Tibial artery (tissue), 4 donors: ENCODE measurements at regions not wholly inside any gene's neighbourhood (a gene's known extent, or its start where the extent isn't known, plus 50 kb on each side); places are given as distances from the start of the nearest gene placed in this dataset.

ENCODE experiments used
- DNase-seq, 2 donors: peaks; one replicate each; pipeline ENCODE4 v3.0.0-alpha.2; 2019
- H3K27ac ChIP-seq, 2 donors: fragments of 200-600 bp; sonication (generic) in 1 of 2; 1 replicate in 1 of 2; 2 replicates in 1 of 2; pipeline ENCODE4 v1.5.1; 2018 to 2019; ENCODE audit warnings: mild to moderate bottlenecking in 1 of 2
- H3K27me3 ChIP-seq, 2 donors: fragments of 200-600 bp; sonication (generic) in 1 of 2; one replicate each; pipeline versions ENCODE4 v1.5.1 to v1.6.0; 2016 to 2019
- H3K36me3 ChIP-seq, 3 donors: fragments of 200-600 bp; sonication (generic) in 2 of 3; one replicate each; pipeline ENCODE4 v1.5.1; 2016 to 2019; ENCODE audit warnings: mild to moderate bottlenecking in 2 of 3
- H3K4me1 ChIP-seq, 4 donors: fragments of 200-600 bp; sonication (generic) in 2 of 4; 1 replicate in 3 of 4; 2 replicates in 1 of 4; pipeline ENCODE4 v1.5.1; 2016 to 2019
- H3K4me3 ChIP-seq, 2 donors: fragments of 200-600 bp; sonication (generic) in 1 of 2; 1 replicate in 1 of 2; 2 replicates in 1 of 2; pipeline ENCODE4 v1.5.1; 2018 to 2019; ENCODE audit warnings: mild to moderate bottlenecking in 2 of 2
- H3K9me3 ChIP-seq, 3 donors: fragments of 200-600 bp; sonication (generic) in 1 of 3; one replicate each; pipeline ENCODE4 v1.5.1; 2016 to 2019
- intact Hi-C: fragments of 100-400 bp; cut with DNase I; formaldehyde crosslinking; loops from one replicate; pipeline ENCODE4 v1.15.0; 2023; ENCODE audit warnings: low total_unique reads
- TF ChIP-seq, protein P1 (sequence below), 2 experiments: fragments of 200-600 bp in 1 of 2; fragments of 450-650 bp in 1 of 2; IDR thresholded peaks; one replicate each; pipeline ENCODE4 v1.5.1; 2017 to 2019; ENCODE audit warnings: antibody characterized with exemption in 2 of 2, mild to moderate bottlenecking in 1 of 2, moderate library complexity in 1 of 2

GRCh38 chr10:14450041-14450491 is 119.3 kb upstream of the FRMD4A start:
- peak overlapping the region in 1 of 2 donors; percentile 19 for H3K27ac ChIP-seq
- H3K4me3 ChIP-seq = no peak overlapping the region
- no peak for DNase-seq
- no peaks in the 10 kb centered on the region for H3K9me3 ChIP-seq
- intact Hi-C loops = no loop called here
- no peaks in the 10 kb centered on the region for H3K36me3 ChIP-seq
- no peaks in the 10 kb centered on the region for H3K27me3 ChIP-seq
- peaks cover 0 to 11% (median 0%) of the 10 kb centered on the region in 4 donors for H3K4me1 ChIP-seq
- TF ChIP-seq, protein P1, sequence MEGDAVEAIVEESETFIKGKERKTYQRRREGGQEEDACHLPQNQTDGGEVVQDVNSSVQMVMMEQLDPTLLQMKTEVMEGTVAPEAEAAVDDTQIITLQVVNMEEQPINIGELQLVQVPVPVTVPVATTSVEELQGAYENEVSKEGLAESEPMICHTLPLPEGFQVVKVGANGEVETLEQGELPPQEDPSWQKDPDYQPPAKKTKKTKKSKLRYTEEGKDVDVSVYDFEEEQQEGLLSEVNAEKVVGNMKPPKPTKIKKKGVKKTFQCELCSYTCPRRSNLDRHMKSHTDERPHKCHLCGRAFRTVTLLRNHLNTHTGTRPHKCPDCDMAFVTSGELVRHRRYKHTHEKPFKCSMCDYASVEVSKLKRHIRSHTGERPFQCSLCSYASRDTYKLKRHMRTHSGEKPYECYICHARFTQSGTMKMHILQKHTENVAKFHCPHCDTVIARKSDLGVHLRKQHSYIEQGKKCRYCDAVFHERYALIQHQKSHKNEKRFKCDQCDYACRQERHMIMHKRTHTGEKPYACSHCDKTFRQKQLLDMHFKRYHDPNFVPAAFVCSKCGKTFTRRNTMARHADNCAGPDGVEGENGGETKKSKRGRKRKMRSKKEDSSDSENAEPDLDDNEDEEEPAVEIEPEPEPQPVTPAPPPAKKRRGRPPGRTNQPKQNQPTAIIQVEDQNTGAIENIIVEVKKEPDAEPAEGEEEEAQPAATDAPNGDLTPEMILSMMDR (IDR thresholded peaks at IDR 0.05) = no peak

- Histone ChIP-seq H3K27ac (no peak overlapping the region), H3K36me3 (no peaks in the 10 kb centered on the region)
Measured at GRCh38 chr10:14449293-14449815, 118.6 kb upstream of the FRMD4A start.

DNA sequence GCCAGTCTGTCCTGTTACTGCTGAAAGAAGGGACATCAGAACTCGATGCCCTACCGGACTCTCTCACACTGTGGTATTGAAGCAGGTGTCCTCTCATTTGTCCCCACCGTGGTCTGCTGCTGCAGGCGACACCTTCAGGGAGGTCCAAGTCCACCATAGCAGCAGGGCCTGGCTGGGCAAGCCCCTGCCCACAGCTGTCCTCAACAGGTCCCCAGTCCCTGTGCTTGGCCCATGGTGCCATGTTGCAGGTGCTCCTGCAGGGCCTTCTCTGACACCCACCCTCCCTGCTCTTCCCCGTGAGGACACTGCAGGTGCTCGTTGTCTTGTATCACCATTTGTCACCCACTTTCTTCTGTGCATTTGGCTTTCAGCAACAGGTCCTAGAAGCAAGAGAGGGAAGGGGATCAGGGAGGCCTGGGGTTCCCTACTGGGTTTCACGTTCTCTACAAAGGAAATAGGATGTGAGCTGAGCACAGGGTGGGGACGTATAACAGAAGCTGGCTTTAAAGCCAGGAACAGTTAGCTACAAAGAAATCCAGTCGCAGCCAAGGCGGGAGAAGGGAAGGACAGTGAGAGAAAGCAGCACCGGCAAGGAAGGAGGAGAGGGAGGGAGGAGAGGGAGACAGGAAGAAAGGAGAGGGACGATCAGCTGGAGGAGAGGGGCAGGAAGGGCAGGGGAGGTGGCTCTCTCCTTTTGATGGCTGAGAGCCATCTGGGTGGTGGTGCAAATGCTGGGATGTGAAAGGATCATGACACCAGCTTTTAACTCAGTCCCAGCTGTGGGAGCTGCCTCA is 117.7 kb upstream of the FRMD4A start:
- Histone ChIP-seq H3K4me3 (no peak overlapping the region), H3K27ac (no peak overlapping the region)

More at GRCh38 chr10:14449293-14449815, 118.6 kb upstream of the FRMD4A start:
- H3K9me3 ChIP-seq = no peaks in the 10 kb centered on the region
- no peak overlapping the region for H3K4me3 ChIP-seq
- DNase-seq = no peak
- H3K4me1 ChIP-seq = peaks cover 0 to 11% (median 0%) of the 10 kb centered on the region in 4 donors
- intact Hi-C loops = no loop called here
- TF ChIP-seq, protein P1 (IDR thresholded peaks at IDR 0.05) = no peak
- no peaks in the 10 kb centered on the region for H3K27me3 ChIP-seq

GRCh38 chr10:14447094-14447839 is 116.5 kb upstream of the FRMD4A start:
- TF ChIP-seq, protein P1 (IDR thresholded peaks at IDR 0.05) = no peak
- Histone ChIP-seq H3K36me3 (no peaks in the 10 kb centered on the region), H3K4me3 (no peak overlapping the region), H3K9me3 (no peaks in the 10 kb centered on the region), H3K27ac (no peak overlapping the region), H3K4me1 (peaks cover 0 to 11% (median 0%) of the 10 kb centered on the region in 4 donors), H3K27me3 (no peaks in the 10 kb centered on the region)
- no peak for DNase-seq
- intact Hi-C loops = no loop called here

More for the DNA sequence above, 117.7 kb upstream of the FRMD4A start:
- Histone ChIP-seq H3K27me3 (no peaks in the 10 kb centered on the region), H3K9me3 (no peaks in the 10 kb centered on the region), H3K4me1 (peaks cover 0 to 11% (median 0%) of the 10 kb centered on the region in 4 donors), H3K36me3 (no peaks in the 10 kb centered on the region)
- TF ChIP-seq, protein P1 (IDR thresholded peaks at IDR 0.05) = no peak
- no peak for DNase-seq
- intact Hi-C loops = no loop called here

GRCh38 chr10:14439451-14440259 is 108.9 kb upstream of the FRMD4A start:
- Histone ChIP-seq H3K9me3 (no peaks in the 10 kb centered on the region), H3K4me1 (peaks cover 0 to 6% (median 0%) of the 10 kb centered on the region in 4 donors), H3K4me3 (no peak overlapping the region), H3K36me3 (no peaks in the 10 kb centered on the region), H3K27me3 (no peaks in the 10 kb centered on the region), H3K27ac (no peak overlapping the region)
- no peak for DNase-seq
- TF ChIP-seq, protein P1 (IDR thresholded peaks at IDR 0.05) = no peak
- intact Hi-C loops = no loop called here
